B cell (primary cell): ENCODE measurements at regions not wholly inside any gene's neighbourhood (a gene's known extent, or its start where the extent isn't known, plus 50 kb on each side); places are given as distances from the start of the nearest gene placed in this dataset.

Experiments used
- EZH2 ChIP-seq: IDR thresholded peaks from 2 replicates; pipeline ENCODE4 v1.6.1; 2012; ENCODE audit warnings: borderline replicate concordance, low read depth, mild to moderate bottlenecking, moderate library complexity, low read length; ENCODE audit not compliant: insufficient read depth, poor library complexity, severe bottlenecking
- TF ChIP-seq, protein P1 (sequence below): fragments of 200-600 bp; IDR thresholded peaks from one replicate; pipeline ENCODE4 v1.8.0; 2022; ENCODE audit warnings: antibody characterized with exemption, mild to moderate bottlenecking

DNA sequence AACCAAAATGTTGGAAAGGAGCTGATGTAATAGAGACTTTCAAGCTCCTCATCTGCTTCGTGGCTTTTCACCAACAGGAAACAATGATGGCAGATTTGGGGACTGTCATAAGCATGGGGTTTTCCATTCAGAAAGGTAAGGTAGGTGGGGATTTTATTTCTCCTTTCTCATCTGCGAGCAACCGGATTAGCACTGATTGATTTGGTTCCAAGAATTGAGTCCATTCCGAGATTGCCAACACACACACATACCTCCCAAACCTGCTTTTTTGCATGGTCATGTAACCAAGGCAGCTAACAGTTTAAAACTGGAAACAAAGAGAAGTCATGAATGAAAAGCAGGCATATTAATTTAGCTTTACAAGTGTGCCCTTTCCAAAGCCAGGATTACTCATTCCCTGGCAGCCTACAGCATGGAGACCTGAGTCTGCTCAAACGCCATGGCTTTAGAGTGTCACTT is 63.0 kb upstream of the LNX1 start:
- TF ChIP-seq, protein P1, sequence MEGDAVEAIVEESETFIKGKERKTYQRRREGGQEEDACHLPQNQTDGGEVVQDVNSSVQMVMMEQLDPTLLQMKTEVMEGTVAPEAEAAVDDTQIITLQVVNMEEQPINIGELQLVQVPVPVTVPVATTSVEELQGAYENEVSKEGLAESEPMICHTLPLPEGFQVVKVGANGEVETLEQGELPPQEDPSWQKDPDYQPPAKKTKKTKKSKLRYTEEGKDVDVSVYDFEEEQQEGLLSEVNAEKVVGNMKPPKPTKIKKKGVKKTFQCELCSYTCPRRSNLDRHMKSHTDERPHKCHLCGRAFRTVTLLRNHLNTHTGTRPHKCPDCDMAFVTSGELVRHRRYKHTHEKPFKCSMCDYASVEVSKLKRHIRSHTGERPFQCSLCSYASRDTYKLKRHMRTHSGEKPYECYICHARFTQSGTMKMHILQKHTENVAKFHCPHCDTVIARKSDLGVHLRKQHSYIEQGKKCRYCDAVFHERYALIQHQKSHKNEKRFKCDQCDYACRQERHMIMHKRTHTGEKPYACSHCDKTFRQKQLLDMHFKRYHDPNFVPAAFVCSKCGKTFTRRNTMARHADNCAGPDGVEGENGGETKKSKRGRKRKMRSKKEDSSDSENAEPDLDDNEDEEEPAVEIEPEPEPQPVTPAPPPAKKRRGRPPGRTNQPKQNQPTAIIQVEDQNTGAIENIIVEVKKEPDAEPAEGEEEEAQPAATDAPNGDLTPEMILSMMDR = no peak
- no peak for TF ChIP-seq EZH2
